ENCODE measurements at regions not wholly inside any gene's neighbourhood (a gene's known extent, or its start where the extent isn't known, plus 50 kb on each side); places are given as distances from the start of the nearest gene placed in this dataset.

- TF ChIP-seq CTCF (IDR thresholded peaks at IDR 0.05; ENCODE audit: low read depth, low read length), result no peak
- H3K4me3 ChIP-seq (ENCODE audit: low read depth, low read length), result no peak overlapping the region
Measured at GRCh38 chr10:124263726-124264125, 155.0 kb downstream of the OAT start.

DNA sequence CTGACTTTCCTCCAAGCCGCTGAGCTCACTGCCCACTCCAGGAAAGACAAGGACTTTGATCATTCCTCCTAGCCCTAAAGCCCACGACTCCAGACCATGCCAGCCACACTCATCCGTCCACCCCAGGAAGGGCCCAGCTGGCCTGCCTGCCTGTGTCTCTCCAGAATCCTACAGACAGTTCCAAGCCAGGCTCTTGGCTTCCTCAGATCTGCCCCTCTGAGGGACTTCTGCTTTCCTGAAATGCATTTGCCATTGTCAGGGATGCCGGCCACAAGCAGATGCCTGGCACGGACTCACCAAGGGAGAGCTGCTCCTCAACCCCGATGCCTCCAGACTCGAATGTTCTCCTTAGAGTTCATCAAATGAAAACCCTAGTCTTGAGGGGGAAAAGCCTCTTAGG, 155.8 kb downstream of the OAT start:
- TF ChIP-seq CTCF (IDR thresholded peaks at IDR 0.05; ENCODE audit: low read depth, low read length), result no peak
- H3K4me3 ChIP-seq (ENCODE audit: low read depth, low read length), result no peak overlapping the region

- no peak overlapping the region for H3K4me3 ChIP-seq (ENCODE audit: low read depth, low read length)
- TF ChIP-seq CTCF (IDR thresholded peaks at IDR 0.05; ENCODE audit: low read depth, low read length), result no peak
Measured at GRCh38 chr10:124262234-124262865, 156.4 kb downstream of the OAT start.

- TF ChIP-seq CTCF (IDR thresholded peaks at IDR 0.05; ENCODE audit: low read depth, low read length), result no peak
- H3K4me3 ChIP-seq (ENCODE audit: low read depth, low read length), result no peak overlapping the region
Measured at GRCh38 chr10:124259139-124259825, 159.4 kb downstream of the OAT start.

- no peak for TF ChIP-seq CTCF (IDR thresholded peaks at IDR 0.05; ENCODE audit: low read depth, low read length)
- H3K4me3 ChIP-seq (ENCODE audit: low read depth, low read length), result no peak overlapping the region
Measured at GRCh38 chr10:124257781-124258180, 160.9 kb downstream of the OAT start.

GRCh38 chr10:124256151-124256550, 162.6 kb downstream of the OAT start:
- TF ChIP-seq CTCF (IDR thresholded peaks at IDR 0.05; ENCODE audit: low read depth, low read length), result no peak
- no peak overlapping the region for H3K4me3 ChIP-seq (ENCODE audit: low read depth, low read length)

- no peak overlapping the region for H3K4me3 ChIP-seq (ENCODE audit: low read depth, low read length)
- no peak for TF ChIP-seq CTCF (IDR thresholded peaks at IDR 0.05; ENCODE audit: low read depth, low read length)
Measured at GRCh38 chr10:124255556-124255955, 162.2 kb upstream of the CHST15 start.

Measured in WI38 (cell line).